HG02610 (cell line): ENCODE measurements at regions not wholly inside any gene's neighbourhood (a gene's known extent, or its start where the extent isn't known, plus 50 kb on each side); places are given as distances from the start of the nearest gene placed in this dataset.
"Not testable (repeated sequence)": the region's sequence is repeated elsewhere in the genome, so short reads cannot be mapped to it uniquely, and the experiment has no call there.

Source experiments
- ATAC-seq: cut with Tn5 transposase; IDR thresholded peaks from one replicate; pipeline ENCODE4 v1.9.1; 2021; ENCODE audit warnings: mild to moderate bottlenecking, moderate library complexity; ENCODE audit not compliant: unreplicated experiment

- ATAC-seq, result not testable (repeated sequence)
These were observed 56.2 kb downstream of the SPATA31A6 start for GRCh38 chr9:42239445-42240260.

DNA sequence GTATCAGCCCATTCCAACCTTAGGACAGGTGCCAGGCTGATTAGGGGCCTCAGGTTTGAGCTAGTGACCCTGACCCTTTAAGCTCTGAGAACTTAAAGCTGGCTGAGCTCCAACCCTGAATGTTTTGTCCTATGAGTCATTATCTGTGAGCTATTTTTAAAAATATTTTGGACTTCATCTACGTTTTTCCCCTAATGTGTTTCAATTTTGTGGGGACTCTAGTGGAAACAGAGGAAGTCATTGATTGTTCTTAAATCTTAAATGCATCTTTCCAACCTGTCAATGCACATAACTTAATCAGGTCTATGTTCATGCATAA lies 56.8 kb downstream of the SPATA31A6 start:
- not testable (repeated sequence) for ATAC-seq

DNA sequence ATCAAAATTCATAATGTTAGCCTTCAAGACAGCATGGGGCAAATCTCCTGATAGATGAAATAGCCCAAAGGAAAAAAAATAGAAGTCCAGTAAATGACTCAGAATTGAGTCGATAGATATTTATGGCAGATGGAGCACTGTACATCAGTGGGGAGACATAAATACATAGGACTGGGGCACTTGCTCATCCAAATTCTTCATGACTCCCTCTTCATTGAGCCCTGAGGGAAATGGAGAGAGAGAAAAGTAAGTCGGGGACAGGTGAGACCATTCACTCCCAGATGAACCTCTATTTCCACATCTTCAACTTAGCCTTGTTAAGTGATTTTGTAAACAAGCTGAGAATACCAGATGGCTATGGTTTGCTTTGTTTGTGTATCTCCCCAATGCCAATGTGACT lies 59.8 kb downstream of the SPATA31A6 start:
- ATAC-seq, result not testable (repeated sequence)

DNA sequence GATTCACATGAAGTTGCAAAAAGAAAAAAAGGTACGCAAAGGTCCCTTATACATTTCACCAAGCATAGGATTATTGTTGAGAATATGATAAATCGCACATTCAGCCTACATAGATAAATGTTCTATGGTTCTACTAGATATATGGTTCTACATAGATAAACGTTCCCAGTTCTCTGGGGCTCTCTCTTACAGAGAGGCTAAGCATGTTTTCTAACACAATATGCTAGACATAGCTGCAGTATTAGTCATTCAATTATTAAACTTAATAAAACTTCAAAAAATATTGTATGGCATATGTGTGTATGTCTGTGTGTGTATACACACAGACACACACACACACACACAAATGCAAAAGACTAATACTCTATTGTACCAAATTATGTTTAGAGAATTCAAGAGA lies 60.4 kb downstream of the SPATA31A6 start:
- ATAC-seq, result not testable (repeated sequence)

- ATAC-seq, result not testable (repeated sequence)
These were observed 85.3 kb downstream of the SPATA31A6 start for GRCh38 chr9:42268729-42269128.

GRCh38 chr9:42269171-42269570 lies 85.7 kb downstream of the SPATA31A6 start:
- not testable (repeated sequence) for ATAC-seq

DNA sequence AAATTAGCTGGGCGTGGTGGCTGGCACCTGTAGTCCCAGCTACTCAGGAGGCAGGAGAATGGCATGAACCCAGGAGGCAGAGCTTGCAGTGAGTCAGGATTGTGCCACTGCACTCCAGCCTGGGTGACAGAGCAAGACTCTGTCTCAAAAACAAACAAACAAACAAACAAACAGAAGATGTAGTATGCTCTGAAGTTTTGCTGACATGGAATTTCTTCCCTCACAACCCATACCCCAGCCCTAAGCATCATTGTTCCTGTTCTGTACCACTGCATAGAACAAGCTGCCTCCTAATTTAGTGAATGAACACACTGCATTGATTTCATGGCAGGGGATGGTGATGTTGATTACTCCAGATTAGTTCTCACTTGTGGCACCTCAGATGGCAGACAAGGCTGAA lies 89.7 kb downstream of the SPATA31A6 start:
- ATAC-seq, result not testable (repeated sequence)

DNA sequence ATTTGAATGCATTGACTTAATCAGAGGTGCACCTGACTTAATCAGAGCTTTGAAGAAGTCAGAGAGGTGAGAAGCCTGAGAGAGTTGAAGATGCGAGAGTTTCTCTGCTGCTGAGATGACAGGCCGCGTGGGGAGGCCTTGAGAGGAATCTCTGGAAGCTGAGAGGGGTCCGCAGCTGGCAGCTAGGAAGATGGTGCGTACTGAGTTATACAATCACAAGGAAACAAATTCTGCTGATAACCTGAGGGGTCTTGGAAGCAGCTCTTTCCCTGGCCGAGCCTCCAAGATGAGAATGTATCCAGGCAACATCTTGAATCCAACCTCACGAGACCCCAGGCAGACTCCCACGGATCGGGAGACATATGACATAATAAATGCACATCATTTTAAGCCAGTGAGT lies 91.7 kb downstream of the SPATA31A6 start:
- ATAC-seq, result no peak

DNA sequence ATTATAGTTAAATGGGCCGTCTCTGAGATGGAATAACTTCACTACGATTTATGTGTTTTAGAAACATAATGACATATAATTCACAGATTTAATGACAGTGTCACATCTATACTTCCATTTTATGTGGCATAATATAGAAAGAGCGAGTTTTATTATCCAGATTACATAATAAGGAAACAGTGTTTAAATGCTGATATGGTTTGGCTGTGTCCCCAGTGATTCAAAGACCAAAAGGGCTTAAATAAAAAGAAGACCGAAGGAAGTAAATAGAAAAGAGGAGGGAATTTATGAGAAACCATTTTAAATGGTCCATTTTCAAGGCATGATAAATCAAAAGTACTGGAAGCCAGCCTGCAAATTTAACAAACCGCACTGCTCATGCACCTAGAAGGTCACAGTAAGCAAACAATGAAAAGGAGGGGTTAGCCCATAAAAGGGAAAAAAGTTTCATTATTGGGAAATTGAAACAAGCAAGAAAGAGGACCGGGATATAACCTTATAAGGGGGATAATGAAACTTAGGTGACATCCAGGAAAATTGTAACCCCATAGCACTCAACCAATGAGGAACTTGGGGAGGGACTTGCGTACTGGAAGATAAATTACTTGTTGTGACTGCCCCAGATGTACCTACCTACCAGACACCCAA lies 99.2 kb downstream of the SPATA31A6 start:
- not testable (repeated sequence) for ATAC-seq

- not testable (repeated sequence) for ATAC-seq
These were observed 99.7 kb downstream of the SPATA31A6 start for GRCh38 chr9:42283179-42283543.

DNA sequence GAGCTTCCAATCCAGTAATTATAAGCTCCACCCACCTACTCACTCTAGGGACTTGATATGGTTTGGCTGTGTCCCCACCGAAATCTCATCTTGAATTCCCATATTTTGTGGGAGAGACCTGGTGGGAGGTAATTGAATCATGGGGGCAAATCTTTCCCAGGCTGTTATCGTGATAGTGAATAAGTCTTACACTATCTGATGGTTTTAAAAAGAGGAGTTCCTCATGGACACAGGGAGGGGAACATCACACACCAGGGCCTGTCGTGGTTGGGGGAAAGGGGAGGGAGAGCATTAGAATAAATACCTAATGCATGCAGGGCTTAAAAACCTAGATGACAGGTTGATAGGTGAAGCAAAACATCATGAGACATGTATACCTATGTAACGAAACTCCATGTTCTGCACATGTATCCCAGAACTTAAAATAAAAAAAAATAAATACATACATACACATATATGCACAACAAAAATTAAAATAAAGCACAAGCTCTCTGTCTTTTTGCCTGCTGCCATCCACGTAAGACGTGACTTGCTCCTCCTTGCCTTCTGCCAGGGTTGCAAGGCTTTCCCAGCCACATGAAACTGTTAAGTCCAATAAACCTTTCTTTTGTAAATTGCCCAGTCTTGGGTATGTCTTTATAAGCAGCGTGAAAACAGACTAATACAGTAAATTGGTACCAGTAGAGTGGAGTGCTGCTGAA lies 102.8 kb downstream of the SPATA31A6 start:
- not testable (repeated sequence) for ATAC-seq

GRCh38 chr9:42288002-42288864 lies 104.8 kb downstream of the SPATA31A6 start:
- ATAC-seq, result not testable (repeated sequence)

DNA sequence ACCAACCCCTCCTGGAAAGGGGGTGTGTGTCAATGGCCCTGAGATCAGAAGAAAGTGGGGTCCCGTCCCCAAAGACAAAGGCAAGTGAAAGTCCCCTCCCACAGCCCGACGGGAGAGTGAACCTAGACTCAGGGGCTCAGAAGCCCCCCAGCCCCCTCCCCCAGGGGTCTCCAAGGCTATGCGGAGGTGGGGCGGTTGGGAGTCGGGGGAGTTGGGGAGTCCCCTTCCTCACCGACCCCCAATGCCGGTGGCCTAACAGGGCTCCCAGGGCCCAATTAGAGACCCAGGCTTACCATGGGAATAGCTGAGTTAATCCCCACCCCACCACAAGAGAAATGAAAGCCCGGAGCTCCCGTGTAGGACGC lies 105.4 kb downstream of the SPATA31A6 start:
- not testable (repeated sequence) for ATAC-seq

- ATAC-seq, result not testable (repeated sequence)
These were observed 116.7 kb downstream of the SPATA31A6 start for GRCh38 chr9:42300124-42300523.

DNA sequence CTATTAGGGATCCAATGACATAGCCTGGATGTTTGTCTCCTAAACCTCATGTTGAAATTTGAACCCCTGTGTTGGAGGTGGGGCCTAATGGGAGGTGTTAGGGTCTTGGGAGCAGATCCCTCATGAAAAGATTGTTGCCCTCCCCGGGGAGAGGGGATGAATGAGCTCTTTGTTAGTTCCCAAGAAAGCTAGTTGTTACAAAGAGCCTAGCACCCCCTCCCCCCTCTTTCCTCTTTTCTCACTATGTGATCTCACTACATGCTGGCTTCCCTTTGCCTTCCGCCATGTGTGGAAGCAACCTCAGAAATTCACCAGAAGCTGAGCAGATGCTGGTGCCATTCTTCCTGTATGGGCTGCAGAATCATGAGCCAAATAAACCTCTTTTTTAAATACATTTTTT lies 123.2 kb downstream of the SPATA31A6 start:
- ATAC-seq, result not testable (repeated sequence)

DNA sequence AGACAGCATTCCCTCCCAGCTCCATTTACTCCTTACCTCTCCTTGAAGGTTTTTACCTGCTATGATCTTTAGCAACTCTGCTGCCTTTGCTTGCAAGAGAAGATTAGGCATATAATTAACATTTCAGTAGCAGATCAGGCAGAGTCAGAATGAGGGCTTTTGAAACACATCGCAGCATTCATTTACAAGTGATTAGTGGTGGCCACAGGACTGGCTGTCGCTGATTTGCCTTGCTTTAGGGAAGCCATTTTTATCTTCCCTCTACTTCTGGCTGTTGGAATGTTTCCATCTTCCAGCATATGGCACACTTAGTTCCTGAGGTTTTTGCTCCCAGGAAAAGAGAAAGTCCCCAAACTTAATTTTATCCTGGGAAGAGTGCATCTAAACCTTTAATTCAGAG lies 124.0 kb downstream of the SPATA31A6 start:
- not testable (repeated sequence) for ATAC-seq

DNA sequence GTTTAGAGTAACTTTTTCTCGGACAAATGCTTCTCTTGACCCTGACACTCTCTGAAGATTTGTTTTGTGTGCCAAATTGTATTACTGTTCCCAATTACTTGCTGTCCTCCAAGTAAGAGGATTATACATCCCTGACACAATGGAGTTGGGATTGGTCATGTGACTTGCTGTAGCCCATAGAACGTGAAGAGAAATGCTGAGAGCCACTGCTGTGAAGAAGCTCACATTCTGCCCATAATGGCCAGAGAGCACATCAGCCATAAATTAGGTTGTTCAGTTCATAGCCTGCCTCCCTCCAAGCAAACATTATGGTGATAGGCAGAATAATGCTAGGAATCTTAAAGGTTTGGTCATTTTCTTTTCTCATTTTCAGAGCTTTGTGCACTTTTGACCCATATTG lies 127.5 kb downstream of the SPATA31A6 start:
- not testable (repeated sequence) for ATAC-seq

- ATAC-seq, result not testable (repeated sequence)
These were observed 132.6 kb downstream of the SPATA31A6 start for GRCh38 chr9:42316026-42316425.

- ATAC-seq, result not testable (repeated sequence)
These were observed 134.2 kb downstream of the SPATA31A6 start for GRCh38 chr9:42317677-42318076.

DNA sequence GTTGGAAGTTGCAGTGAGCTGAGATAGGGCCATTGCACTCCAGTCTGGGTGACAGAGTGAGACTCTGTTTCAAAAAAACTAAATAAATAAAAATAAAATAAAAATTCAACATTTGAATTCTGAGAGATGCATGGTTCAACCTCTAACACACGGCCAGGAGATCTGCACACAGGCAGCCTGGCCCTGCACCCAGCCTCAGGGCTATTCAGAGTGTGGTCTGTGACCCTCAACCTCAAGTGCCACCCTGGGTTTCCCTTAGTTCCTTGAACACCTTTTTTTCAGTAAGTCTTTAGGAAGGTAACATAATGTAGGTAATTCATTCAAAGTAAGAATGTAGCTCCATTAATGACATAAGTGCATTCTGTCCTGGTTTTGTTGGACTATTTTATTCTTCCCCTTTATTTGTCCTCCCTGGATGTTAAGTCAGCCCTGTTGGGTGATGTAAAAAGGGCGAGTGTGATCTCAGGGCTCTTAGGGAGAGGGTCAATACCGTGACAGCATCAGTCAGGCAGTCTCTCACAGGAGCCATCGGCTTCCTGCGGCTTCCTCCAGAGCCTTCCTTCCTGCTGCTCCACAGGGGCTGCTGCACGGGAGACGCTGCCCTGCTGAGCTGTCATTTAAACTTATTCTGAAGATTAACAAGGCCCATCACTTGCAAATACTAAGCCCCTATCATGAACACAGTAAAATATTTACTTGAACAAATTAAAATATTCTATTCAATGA lies 139.8 kb downstream of the SPATA31A6 start:
- ATAC-seq, result not testable (repeated sequence)
